HG03196 (cell line): ENCODE measurements at regions not wholly inside any gene's neighbourhood (a gene's known extent, or its start where the extent isn't known, plus 50 kb on each side); places are given as distances from the start of the nearest gene placed in this dataset.
"Not testable (repeated sequence)": the region's sequence is repeated elsewhere in the genome, so short reads cannot be mapped to it uniquely, and the experiment has no call there.

ENCODE experiments used
- ATAC-seq: cut with Tn5 transposase; IDR thresholded peaks from one replicate; pipeline ENCODE4 v1.9.1; 2021; ENCODE audit not compliant: unreplicated experiment

DNA sequence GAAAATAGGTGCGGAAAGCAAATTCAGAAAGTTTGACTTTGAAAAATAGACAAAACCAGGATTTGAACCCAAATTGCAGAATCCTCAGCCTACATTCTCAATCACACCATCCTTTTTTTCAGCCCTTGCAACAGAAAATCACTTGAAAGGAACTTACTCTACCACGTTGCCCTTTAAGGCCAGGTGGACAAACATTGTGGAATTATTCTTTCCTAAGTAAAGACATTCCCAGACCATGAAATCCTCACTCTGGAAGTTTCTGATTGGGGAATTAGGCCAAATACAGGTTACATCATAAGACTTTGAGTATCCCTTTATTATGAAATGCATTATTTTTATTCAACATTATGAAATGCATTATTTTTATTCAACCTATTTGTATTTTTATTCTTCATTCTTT, 259.4 kb downstream of the RAD51AP2 start:
- ATAC-seq = no peak

DNA sequence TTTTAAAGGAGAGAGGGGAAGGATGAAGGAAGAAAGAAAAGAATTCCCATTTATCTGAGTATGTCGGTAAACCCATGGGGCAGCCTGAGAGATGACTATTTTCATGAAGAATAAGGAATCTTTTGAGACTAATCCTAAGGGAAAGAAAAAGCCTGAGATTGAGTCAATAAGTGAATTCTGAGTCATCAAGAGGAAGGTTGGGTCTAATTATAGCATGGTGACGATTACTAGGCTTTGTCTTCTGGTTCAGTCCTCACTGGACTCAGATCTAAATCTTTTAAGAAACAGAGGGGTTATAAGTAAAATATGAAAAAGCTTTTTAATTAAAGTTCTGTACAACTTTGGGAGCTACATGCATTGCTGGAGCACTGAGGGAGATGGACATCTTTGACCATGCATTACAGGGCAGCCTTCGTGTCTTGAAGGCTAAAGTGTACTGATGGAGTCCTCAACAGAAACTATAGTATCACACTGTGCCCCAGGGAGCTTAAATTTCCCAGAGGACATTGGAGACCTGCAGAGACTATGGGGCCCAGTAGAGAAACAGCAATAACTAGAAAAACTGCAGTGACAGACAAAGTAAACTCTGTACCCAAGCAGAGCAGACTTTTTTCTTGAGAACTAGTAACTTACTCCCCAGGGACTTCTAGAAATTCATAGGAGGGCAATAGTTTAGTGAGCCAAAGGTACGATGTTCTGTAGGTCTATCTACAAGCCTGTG, 260.9 kb downstream of the RAD51AP2 start:
- ATAC-seq = peak; percentile 56

DNA sequence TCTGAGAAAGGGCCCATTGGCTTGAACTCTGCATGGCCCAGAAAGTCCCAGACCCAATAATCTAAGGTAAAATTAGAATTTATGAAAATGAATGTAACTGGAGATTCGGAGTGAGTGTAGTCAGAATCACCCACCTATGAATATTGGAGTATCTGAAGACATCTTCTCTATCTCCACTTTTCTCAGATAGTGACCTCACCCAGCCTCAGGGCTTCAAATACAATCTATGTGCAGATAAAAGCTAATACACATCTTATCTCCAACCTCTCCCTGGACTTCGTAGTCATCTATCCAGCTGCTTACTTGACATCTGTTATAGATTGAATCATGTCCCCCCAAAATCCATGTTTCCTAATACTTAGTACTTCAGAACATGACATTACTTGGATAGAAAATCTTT, 263.2 kb downstream of the RAD51AP2 start:
- ATAC-seq = no peak

GRCh38 chr2:17254421-17254820, 263.8 kb downstream of the RAD51AP2 start:
- ATAC-seq = no peak

DNA sequence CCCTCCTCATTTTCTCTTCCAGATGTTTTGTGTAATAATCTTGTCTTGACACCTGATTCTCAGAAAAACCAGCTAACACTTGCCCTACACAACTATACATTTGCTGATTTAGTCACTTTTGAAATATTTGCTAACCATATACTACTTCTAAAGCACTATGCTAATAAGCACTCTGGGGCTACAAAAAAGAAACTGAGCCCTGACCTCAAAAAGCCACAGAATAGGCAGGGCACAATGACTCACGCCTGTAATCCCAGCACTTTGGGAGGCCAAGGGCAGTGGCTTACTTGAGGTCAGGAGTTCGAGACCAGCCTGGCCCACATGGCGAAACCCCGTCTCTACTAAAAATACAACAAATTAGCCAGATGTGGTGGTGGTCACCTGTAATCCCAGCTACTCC, 266.0 kb downstream of the RAD51AP2 start:
- no peak for ATAC-seq

DNA sequence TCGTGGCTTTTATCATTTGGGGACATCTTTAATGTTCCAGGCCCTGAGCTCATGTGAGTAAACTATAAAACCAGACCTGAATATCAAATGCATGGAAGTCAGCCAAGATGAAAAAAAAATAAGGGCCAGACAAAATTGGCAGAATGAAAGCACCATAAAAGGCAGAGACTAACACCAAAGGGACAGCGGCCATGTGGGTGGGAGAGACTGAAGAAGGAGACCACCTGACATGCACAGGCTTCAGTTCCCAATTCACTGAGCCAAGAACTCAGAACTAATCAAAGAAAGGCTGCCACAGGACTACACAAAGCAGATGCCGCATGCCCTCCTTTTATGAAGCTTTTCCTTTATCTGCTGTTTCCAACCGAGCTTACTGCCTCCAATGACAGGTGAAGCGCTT, 267.1 kb downstream of the RAD51AP2 start:
- ATAC-seq = no peak

GRCh38 chr2:17249249-17249648, 269.0 kb downstream of the RAD51AP2 start:
- ATAC-seq = no peak

DNA sequence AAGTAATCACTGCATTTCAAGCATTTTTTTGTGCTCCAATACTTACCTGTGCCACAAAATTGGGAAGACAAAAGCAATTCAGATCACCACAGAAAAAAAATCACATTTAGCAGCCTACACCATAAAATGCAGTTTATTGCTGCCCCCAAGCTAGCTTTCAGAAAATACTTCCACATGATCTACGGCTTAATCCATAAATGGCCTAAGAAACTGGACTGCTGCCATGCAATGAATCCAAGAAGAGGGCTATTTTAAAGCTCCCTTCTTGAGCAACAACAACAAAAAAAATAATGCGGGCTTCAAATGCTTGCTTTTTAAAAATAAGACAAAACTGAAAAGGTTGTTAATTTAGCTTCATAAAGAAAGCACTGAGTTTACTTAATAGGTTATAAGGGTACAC, 272.3 kb downstream of the RAD51AP2 start:
- ATAC-seq = no peak

DNA sequence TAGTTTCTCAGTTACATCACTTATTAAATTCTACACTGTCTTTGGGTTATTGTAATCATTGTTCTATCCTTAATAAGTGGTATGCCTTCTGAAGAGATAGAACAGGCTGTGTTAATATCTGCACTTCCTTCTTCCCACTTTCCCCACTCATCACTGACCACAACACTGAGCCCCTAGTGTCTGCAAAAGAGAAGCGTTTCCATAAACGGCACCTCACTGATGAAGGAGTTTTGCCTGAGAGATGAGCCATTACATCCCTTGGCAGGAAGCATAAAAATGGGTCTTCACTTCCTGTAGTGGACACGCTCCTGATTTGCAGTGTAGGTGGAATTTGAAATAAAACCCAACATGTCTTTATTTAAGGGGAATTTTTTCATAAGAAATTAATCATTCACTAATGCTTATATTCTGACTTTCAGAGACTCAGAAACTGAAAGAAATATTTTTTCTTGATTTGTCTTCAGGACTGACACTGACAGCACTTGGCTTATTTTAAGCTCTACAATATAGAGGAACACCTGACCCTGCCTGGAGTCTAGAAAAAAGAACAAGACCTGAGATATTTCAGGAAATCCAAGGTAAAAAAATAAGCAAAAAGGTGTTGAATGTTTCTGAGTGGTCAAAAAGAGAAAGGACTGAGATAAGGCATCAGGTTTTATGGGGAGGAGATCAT, 275.3 kb downstream of the RAD51AP2 start:
- no peak for ATAC-seq

- no peak for ATAC-seq
These were observed 278.7 kb downstream of the RAD51AP2 start for GRCh38 chr2:17239550-17239949.

DNA sequence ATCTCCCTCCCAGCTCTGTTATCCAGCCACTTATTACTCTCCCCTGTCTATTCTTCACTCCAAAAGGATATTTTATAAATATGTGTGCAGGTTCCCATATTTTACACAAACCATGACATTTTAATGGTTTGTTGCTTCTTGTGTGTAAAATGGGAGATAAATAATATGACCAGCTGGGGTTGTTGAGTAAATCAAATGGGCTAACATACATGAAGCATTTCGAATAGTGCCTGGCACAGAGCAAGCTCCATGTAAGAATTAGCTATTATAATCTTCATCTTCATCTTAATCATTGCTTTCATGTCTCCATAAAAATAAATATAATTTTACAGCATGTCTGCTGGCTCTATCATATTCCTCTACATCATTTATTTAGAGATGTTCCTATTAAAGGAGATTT, 283.1 kb downstream of the RAD51AP2 start:
- ATAC-seq = no peak

- ATAC-seq = no peak
These were observed 285.3 kb downstream of the RAD51AP2 start for GRCh38 chr2:17232776-17233556.

- no peak for ATAC-seq
These were observed 286.8 kb downstream of the RAD51AP2 start for GRCh38 chr2:17231394-17231965.

- ATAC-seq = no peak
These were observed 288.8 kb downstream of the RAD51AP2 start for GRCh38 chr2:17229414-17229813.

- no peak for ATAC-seq
These were observed 289.8 kb downstream of the RAD51AP2 start for GRCh38 chr2:17228461-17228860.

DNA sequence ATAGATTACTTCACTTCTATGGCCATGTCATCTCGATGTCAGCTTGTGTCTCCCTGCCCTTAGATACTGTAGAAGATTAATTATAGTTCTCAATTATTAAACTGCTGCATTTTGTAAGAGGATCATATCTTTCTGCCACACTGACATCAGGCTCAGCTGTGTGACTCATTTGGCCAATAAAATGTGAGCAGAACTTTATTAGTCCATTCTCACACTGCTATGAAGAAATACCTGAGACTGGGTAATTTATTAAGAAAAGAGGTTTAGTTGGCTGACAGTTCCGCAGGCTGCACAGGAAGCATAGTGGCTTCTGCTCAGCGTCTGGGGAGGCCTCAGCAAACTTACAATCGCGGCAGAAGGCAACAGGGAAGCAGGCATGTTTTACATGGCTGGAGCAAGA, 290.4 kb downstream of the RAD51AP2 start:
- ATAC-seq = no peak

DNA sequence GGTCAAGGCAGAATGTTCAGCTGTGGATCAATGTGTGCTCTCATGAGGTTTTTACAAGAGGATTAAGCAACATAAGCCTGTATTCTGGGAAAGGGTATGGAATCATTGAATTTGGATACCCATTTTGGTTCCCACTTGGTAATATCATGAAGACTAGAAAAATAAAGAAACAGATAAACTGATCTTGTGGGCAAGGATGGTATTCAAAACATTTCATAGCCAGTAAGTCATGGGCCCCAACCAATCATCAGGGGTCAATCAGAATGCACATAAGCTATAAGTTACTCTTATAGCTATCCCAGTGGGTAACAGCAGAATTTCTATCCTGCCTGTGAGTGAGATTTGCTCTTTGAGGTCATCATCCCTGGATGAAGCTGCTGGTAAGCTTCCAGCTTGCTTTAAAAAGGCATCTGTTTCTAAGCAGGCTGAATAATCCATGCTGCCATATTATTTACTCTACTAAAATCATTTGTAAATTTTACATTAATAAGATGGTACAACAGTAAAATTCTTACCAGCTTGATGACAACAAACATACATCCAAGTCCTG, 291.2 kb downstream of the RAD51AP2 start:
- no peak for ATAC-seq

- ATAC-seq = no peak
These were observed 295.0 kb downstream of the RAD51AP2 start for GRCh38 chr2:17223211-17223610.

DNA sequence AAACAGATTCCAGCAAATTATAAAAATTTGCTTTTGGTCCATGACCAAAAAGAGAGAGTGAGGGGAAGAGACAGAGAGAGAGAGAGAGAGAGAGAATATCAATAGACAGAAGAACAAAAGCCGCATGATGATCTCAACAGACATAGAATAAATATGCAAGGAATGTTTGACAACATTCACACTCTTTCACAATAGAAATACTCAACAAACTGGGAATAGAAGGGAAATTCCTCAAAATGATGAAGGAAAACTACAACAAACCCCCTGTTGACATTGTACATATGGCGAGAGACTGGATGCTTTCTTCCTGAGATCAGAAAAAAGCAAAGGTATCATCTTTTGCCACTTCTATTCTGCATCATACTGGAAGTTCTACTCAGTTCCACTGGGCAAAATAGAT, 309.7 kb downstream of the RAD51AP2 start:
- ATAC-seq = no peak

DNA sequence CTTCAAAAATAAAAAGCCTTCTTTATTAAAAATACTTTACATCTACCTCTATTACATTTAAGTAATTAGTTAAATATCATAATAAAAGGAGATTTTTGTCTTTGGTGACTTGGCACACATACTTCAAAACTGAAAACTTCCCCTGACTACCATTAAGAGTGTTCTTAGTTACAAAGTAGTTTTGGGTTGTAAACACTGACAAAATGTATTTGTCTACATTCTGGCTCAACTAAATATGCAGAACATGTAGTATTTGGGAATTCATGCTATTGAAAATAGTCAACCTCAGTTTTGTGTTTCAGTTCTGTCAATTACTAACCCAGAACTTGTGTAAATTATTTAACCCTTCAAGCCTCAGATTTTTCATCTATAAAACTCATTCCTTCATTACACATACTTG, 311.5 kb downstream of the RAD51AP2 start:
- ATAC-seq = no peak

GRCh38 chr2:17204214-17204613, 314.0 kb downstream of the RAD51AP2 start:
- not testable (repeated sequence) for ATAC-seq
